SJCRH30 (cell line): ENCODE measurements at regions not wholly inside any gene's neighbourhood (a gene's known extent, or its start where the extent isn't known, plus 50 kb on each side); places are given as distances from the start of the nearest gene placed in this dataset.
"Not testable (repeated sequence)": the region's sequence is repeated elsewhere in the genome, so short reads cannot be mapped to it uniquely, and the experiment has no call there.

ENCODE experiments used
- DNase-seq, 2 experiments: peaks; one replicate each; pipeline ENCODE4 v3.0.0-alpha.2; 2015 to 2020
- H3K27ac ChIP-seq: fragments of 250-450 bp; sonication (Bioruptor Pico); 2 replicates; pipeline ENCODE4 v1.5.1; 2020; ENCODE audit warnings: mild to moderate bottlenecking, moderate library complexity
- H3K27me3 ChIP-seq: fragments of 250-450 bp; sonication (Bioruptor Pico); 2 replicates; pipeline ENCODE4 v1.5.1; 2020; ENCODE audit warnings: mild to moderate bottlenecking, moderate library complexity
- H3K36me3 ChIP-seq: fragments of 250-450 bp; sonication (Bioruptor Pico); 2 replicates; pipeline ENCODE4 v1.5.1; 2020; ENCODE audit warnings: mild to moderate bottlenecking, moderate library complexity
- H3K4me1 ChIP-seq: fragments of 250-450 bp; sonication (Bioruptor Pico); 2 replicates; pipeline ENCODE4 v1.5.1; 2020; ENCODE audit warnings: mild to moderate bottlenecking, moderate library complexity
- H3K4me3 ChIP-seq: fragments of 250-450 bp; sonication (Bioruptor Pico); 2 replicates; pipeline ENCODE4 v1.5.1; 2020; ENCODE audit warnings: mild to moderate bottlenecking, moderate library complexity
- H3K9me3 ChIP-seq: fragments of 250-450 bp; sonication (Bioruptor Pico); replicated peaks from 2 replicates; pipeline ENCODE4 v1.5.1; 2020; ENCODE audit warnings: mild to moderate bottlenecking, moderate library complexity

- Histone ChIP-seq H3K4me3 (no peak overlapping the region), H3K27ac (no peak overlapping the region), H3K9me3 (no peaks in the 10 kb centered on the region), H3K27me3 (no peaks in the 10 kb centered on the region), H3K4me1 (no peaks in the 10 kb centered on the region), H3K36me3 (no peaks in the 10 kb centered on the region)
- no peak for DNase-seq
These were observed 143.7 kb downstream of the ZNF675 start for GRCh38 chr19:23543351-23543750.

- no peaks in the 10 kb centered on the region for H3K36me3 ChIP-seq
These were observed 144.4 kb downstream of the ZNF675 start for GRCh38 chr19:23542562-23542961.

GRCh38 chr19:23541991-23542390 lies 145.0 kb downstream of the ZNF675 start:
- DNase-seq, result no peak
- Histone ChIP-seq H3K9me3 (no peaks in the 10 kb centered on the region), H3K36me3 (no peaks in the 10 kb centered on the region), H3K27ac (no peak overlapping the region), H3K27me3 (no peaks in the 10 kb centered on the region), H3K4me1 (no peaks in the 10 kb centered on the region), H3K4me3 (no peak overlapping the region)

More at GRCh38 chr19:23542562-23542961, 144.4 kb downstream of the ZNF675 start:
- Histone ChIP-seq H3K27me3 (no peaks in the 10 kb centered on the region), H3K9me3 (no peaks in the 10 kb centered on the region), H3K4me3 (no peak overlapping the region), H3K27ac (no peak overlapping the region), H3K4me1 (no peaks in the 10 kb centered on the region)
- no peak for DNase-seq

GRCh38 chr19:23540180-23540579 lies 144.9 kb upstream of the ZNF91 start:
- DNase-seq, H3K27ac ChIP-seq, H3K4me3 ChIP-seq, H3K9me3 ChIP-seq, H3K36me3 ChIP-seq, H3K4me1 ChIP-seq, H3K27me3 ChIP-seq: not testable (repeated sequence)

GRCh38 chr19:23539499-23539898 lies 144.2 kb upstream of the ZNF91 start:
- no peaks in the 10 kb centered on the region for H3K36me3 ChIP-seq
- H3K27ac ChIP-seq, result no peak overlapping the region
- H3K4me3 ChIP-seq, result no peak overlapping the region
- H3K4me1 ChIP-seq, result no peaks in the 10 kb centered on the region
- no peaks in the 10 kb centered on the region for H3K9me3 ChIP-seq
- H3K27me3 ChIP-seq, result no peaks in the 10 kb centered on the region
- DNase-seq, result no peak

GRCh38 chr19:23537136-23537535 lies 141.9 kb upstream of the ZNF91 start:
- not testable (repeated sequence) for H3K9me3 ChIP-seq, H3K4me1 ChIP-seq, H3K27me3 ChIP-seq, H3K4me3 ChIP-seq, H3K36me3 ChIP-seq, H3K27ac ChIP-seq, DNase-seq

GRCh38 chr19:23536341-23536740 lies 141.1 kb upstream of the ZNF91 start:
- not testable (repeated sequence) for DNase-seq, H3K27me3 ChIP-seq, H3K4me1 ChIP-seq, H3K27ac ChIP-seq, H3K9me3 ChIP-seq, H3K4me3 ChIP-seq, H3K36me3 ChIP-seq

- H3K9me3 ChIP-seq, H3K27ac ChIP-seq, H3K4me1 ChIP-seq, DNase-seq, H3K27me3 ChIP-seq, H3K36me3 ChIP-seq, H3K4me3 ChIP-seq: not testable (repeated sequence)
These were observed 140.6 kb upstream of the ZNF91 start for GRCh38 chr19:23535901-23536300.

GRCh38 chr19:23533441-23533840 lies 138.2 kb upstream of the ZNF91 start:
- not testable (repeated sequence) for H3K4me3 ChIP-seq, H3K9me3 ChIP-seq, DNase-seq, H3K4me1 ChIP-seq, H3K27ac ChIP-seq, H3K36me3 ChIP-seq, H3K27me3 ChIP-seq

GRCh38 chr19:23531976-23532375 lies 136.7 kb upstream of the ZNF91 start:
- H3K4me1 ChIP-seq, result no peaks in the 10 kb centered on the region
- no peak for DNase-seq
- no peak overlapping the region for H3K27ac ChIP-seq
- H3K36me3 ChIP-seq, result no peaks in the 10 kb centered on the region
- no peaks in the 10 kb centered on the region for H3K27me3 ChIP-seq
- H3K4me3 ChIP-seq, result no peak overlapping the region
- H3K9me3 ChIP-seq, result no peaks in the 10 kb centered on the region

GRCh38 chr19:23531231-23531790 lies 136.0 kb upstream of the ZNF91 start:
- H3K9me3 ChIP-seq, result no peaks in the 10 kb centered on the region
- no peak overlapping the region for H3K4me3 ChIP-seq
- H3K36me3 ChIP-seq, result no peaks in the 10 kb centered on the region
- H3K4me1 ChIP-seq, result no peaks in the 10 kb centered on the region
- DNase-seq, result no peak
- H3K27me3 ChIP-seq, result no peaks in the 10 kb centered on the region
- no peak overlapping the region for H3K27ac ChIP-seq

GRCh38 chr19:23528376-23528775 lies 133.1 kb upstream of the ZNF91 start:
- Histone ChIP-seq H3K27ac (no peak overlapping the region), H3K4me1 (no peaks in the 10 kb centered on the region), H3K27me3 (no peaks in the 10 kb centered on the region), H3K4me3 (no peak overlapping the region), H3K9me3 (no peaks in the 10 kb centered on the region), H3K36me3 (no peaks in the 10 kb centered on the region)
- DNase-seq, result no peak

- Histone ChIP-seq H3K9me3 (no peaks in the 10 kb centered on the region), H3K27me3 (no peaks in the 10 kb centered on the region), H3K4me3 (no peak overlapping the region), H3K36me3 (no peaks in the 10 kb centered on the region), H3K27ac (no peak overlapping the region), H3K4me1 (no peaks in the 10 kb centered on the region)
- DNase-seq, result no peak
These were observed 132.5 kb upstream of the ZNF91 start for GRCh38 chr19:23527797-23528196.

GRCh38 chr19:23526302-23526701 lies 131.0 kb upstream of the ZNF91 start:
- H3K27ac ChIP-seq, result no peak overlapping the region
- no peak overlapping the region for H3K4me3 ChIP-seq
- DNase-seq, result no peak
- H3K36me3 ChIP-seq, result no peaks in the 10 kb centered on the region
- H3K27me3 ChIP-seq, result no peaks in the 10 kb centered on the region
- H3K9me3 ChIP-seq, result no peaks in the 10 kb centered on the region
- no peaks in the 10 kb centered on the region for H3K4me1 ChIP-seq

GRCh38 chr19:23525276-23525852 lies 130.1 kb upstream of the ZNF91 start:
- H3K9me3 ChIP-seq, result no peaks in the 10 kb centered on the region

GRCh38 chr19:23523863-23524262 lies 128.6 kb upstream of the ZNF91 start:
- no peak for DNase-seq
- no peaks in the 10 kb centered on the region for H3K4me1 ChIP-seq
- no peaks in the 10 kb centered on the region for H3K9me3 ChIP-seq
- H3K27ac ChIP-seq, result no peak overlapping the region
- no peaks in the 10 kb centered on the region for H3K36me3 ChIP-seq
- H3K4me3 ChIP-seq, result no peak overlapping the region
- H3K27me3 ChIP-seq, result no peaks in the 10 kb centered on the region

More at GRCh38 chr19:23525276-23525852, 130.1 kb upstream of the ZNF91 start:
- no peak overlapping the region for H3K27ac ChIP-seq
- no peaks in the 10 kb centered on the region for H3K4me1 ChIP-seq
- H3K27me3 ChIP-seq, result no peaks in the 10 kb centered on the region
- no peak for DNase-seq
- no peaks in the 10 kb centered on the region for H3K36me3 ChIP-seq
- H3K4me3 ChIP-seq, result no peak overlapping the region
